HG02973 (cell line): ENCODE measurements at regions not wholly inside any gene's neighbourhood (a gene's known extent, or its start where the extent isn't known, plus 50 kb on each side); places are given as distances from the start of the nearest gene placed in this dataset.

Experiments
- ATAC-seq: cut with Tn5 transposase; IDR thresholded peaks from one replicate; pipeline ENCODE4 v1.9.1; 2021; ENCODE audit warnings: moderate library complexity; ENCODE audit not compliant: unreplicated experiment

GRCh38 chr3:55183201-55183600 is 255.3 kb upstream of the LRTM1 start:
- ATAC-seq, result no peak

GRCh38 chr3:55180936-55181535 is 253.2 kb upstream of the LRTM1 start:
- ATAC-seq, result no peak

GRCh38 chr3:55180161-55180560 is 252.3 kb upstream of the LRTM1 start:
- ATAC-seq, result no peak

- no peak for ATAC-seq
Measured at GRCh38 chr3:55178336-55178735, 250.5 kb upstream of the LRTM1 start.

- ATAC-seq, result no peak
Measured at GRCh38 chr3:55177749-55178148, 249.9 kb upstream of the LRTM1 start.

- no peak for ATAC-seq
Measured at GRCh38 chr3:55175423-55175822, 247.6 kb upstream of the LRTM1 start.

- no peak for ATAC-seq
Measured at GRCh38 chr3:55174747-55175146, 246.9 kb upstream of the LRTM1 start.

- ATAC-seq, result no peak
Measured at GRCh38 chr3:55173504-55173903, 245.6 kb upstream of the LRTM1 start.

- ATAC-seq, result no peak
Measured at GRCh38 chr3:55172913-55173312, 245.1 kb upstream of the LRTM1 start.

GRCh38 chr3:55170444-55170843 is 242.6 kb upstream of the LRTM1 start:
- ATAC-seq, result no peak

- no peak for ATAC-seq
Measured at GRCh38 chr3:55169608-55170072, 241.8 kb upstream of the LRTM1 start.

- ATAC-seq, result no peak
Measured at GRCh38 chr3:55169161-55169560, 241.3 kb upstream of the LRTM1 start.

- ATAC-seq, result no peak
Measured at GRCh38 chr3:55167586-55168317, 239.9 kb upstream of the LRTM1 start.

GRCh38 chr3:55166576-55167555 is 239.0 kb upstream of the LRTM1 start:
- ATAC-seq, result no peak

- no peak for ATAC-seq
Measured at GRCh38 chr3:55165704-55166405, 238.0 kb upstream of the LRTM1 start.

- ATAC-seq, result no peak
Measured at GRCh38 chr3:55165278-55165677, 237.4 kb upstream of the LRTM1 start.

- ATAC-seq, result no peak
Measured at GRCh38 chr3:55164876-55165275, 237.0 kb upstream of the LRTM1 start.

GRCh38 chr3:55164191-55164590 is 236.3 kb upstream of the LRTM1 start:
- ATAC-seq, result no peak

GRCh38 chr3:55163421-55163820 is 235.6 kb upstream of the LRTM1 start:
- ATAC-seq, result no peak

GRCh38 chr3:55162031-55162795 is 234.4 kb upstream of the LRTM1 start:
- no peak for ATAC-seq
